GM20000 (cell line): ENCODE measurements at regions not wholly inside any gene's neighbourhood (a gene's known extent, or its start where the extent isn't known, plus 50 kb on each side); places are given as distances from the start of the nearest gene placed in this dataset.

ENCODE experiments used
- DNase-seq: peaks from one replicate; pipeline ENCODE4 v3.0.0; 2012; ENCODE audit warnings: low spot score
- TF ChIP-seq, protein P1 (sequence below): IDR thresholded peaks from 2 replicates; pipeline ENCODE4 v1.5.1; 2012; ENCODE audit warnings: mild to moderate bottlenecking, control low read depth; ENCODE audit errors: extremely low read depth, missing control alignments

GRCh38 chr2:107148496-107148895 is 262.5 kb upstream of the ST6GAL2 start:
- DNase-seq = no peak
- TF ChIP-seq, protein P1, sequence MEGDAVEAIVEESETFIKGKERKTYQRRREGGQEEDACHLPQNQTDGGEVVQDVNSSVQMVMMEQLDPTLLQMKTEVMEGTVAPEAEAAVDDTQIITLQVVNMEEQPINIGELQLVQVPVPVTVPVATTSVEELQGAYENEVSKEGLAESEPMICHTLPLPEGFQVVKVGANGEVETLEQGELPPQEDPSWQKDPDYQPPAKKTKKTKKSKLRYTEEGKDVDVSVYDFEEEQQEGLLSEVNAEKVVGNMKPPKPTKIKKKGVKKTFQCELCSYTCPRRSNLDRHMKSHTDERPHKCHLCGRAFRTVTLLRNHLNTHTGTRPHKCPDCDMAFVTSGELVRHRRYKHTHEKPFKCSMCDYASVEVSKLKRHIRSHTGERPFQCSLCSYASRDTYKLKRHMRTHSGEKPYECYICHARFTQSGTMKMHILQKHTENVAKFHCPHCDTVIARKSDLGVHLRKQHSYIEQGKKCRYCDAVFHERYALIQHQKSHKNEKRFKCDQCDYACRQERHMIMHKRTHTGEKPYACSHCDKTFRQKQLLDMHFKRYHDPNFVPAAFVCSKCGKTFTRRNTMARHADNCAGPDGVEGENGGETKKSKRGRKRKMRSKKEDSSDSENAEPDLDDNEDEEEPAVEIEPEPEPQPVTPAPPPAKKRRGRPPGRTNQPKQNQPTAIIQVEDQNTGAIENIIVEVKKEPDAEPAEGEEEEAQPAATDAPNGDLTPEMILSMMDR = no peak

- TF ChIP-seq, protein P1 = no peak
- DNase-seq = no peak
Measured at GRCh38 chr2:107160640-107161239, 274.8 kb upstream of the ST6GAL2 start.

- TF ChIP-seq, protein P1 = no peak
- no peak for DNase-seq
Measured at GRCh38 chr2:107168141-107168540, 282.2 kb upstream of the ST6GAL2 start.

- DNase-seq = no peak
- TF ChIP-seq, protein P1 = no peak
Measured at GRCh38 chr2:107174171-107174570, 288.2 kb upstream of the ST6GAL2 start.

DNA sequence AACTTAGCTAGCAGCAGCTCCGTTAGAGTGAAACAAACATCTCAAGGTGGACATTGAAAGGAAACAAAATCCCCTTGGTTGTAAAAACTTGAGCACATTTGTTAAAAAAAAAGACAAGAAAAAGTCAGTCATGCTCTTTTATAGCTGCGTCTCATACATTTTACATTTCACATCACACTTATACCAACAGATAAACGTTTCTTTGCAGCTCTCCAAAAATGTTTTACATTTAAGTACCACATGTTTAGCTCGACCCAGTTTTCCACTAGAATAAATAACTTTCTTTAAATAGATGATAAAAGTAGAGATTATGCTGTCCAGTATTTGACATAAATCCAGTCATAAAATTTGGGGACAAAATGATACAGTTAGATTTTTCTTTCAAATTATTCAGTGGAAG is 297.0 kb upstream of the ST6GAL2 start:
- TF ChIP-seq, protein P1 = no peak
- DNase-seq = no peak

- TF ChIP-seq, protein P1 = no peak
- DNase-seq = no peak
Measured at GRCh38 chr2:107187870-107188269, 301.9 kb upstream of the ST6GAL2 start.

DNA sequence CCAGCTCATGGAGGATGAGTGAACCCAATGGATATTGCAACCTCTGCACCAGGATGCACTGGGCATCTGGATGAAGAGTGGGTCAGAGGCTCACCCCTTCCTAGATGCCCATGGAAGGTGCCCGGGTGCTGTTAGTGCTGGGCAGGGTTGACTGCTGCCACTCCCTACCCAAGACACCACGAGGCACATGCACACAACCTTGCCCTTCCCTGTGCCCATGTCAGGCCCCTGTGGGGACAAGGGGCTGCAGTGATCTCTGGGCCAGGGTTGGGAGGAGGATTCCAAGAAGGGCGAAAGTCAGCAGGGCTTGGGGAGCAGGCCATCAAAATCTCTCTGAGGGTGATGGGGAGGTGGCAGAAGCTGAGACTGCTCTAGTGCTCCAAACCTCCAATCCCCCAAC is 309.7 kb upstream of the ST6GAL2 start:
- TF ChIP-seq, protein P1 = no peak

More for the DNA sequence above, 309.7 kb upstream of the ST6GAL2 start:
- DNase-seq = no peak
